Suprapubic skin (tissue), 4 donors: ENCODE measurements at regions not wholly inside any gene's neighbourhood (a gene's known extent, or its start where the extent isn't known, plus 50 kb on each side); places are given as distances from the start of the nearest gene placed in this dataset.

ENCODE experiments used
- CTCF ChIP-seq, 2 donors: fragments of 200-600 bp in 1 of 2; fragments of 450-650 bp in 1 of 2; sonication (generic) in 1 of 2; IDR thresholded peaks; one replicate each; pipeline ENCODE4 v1.5.1; 2016 to 2019; ENCODE audit warnings: antibody characterized with exemption in 2 of 2, mild to moderate bottlenecking in 1 of 2, moderate library complexity in 1 of 2
- EP300 ChIP-seq: sonication (generic); formaldehyde crosslinking; IDR thresholded peaks from one replicate; pipeline ENCODE4 v1.6.1; 2017; ENCODE audit warnings: antibody characterized with exemption
- POLR2A ChIP-seq, 2 donors: fragments of 450-650 bp; IDR thresholded peaks; one replicate each; pipeline ENCODE4 v1.6.1; 2017; ENCODE audit warnings: antibody characterized with exemption in 2 of 2, mild to moderate bottlenecking in 2 of 2, moderate library complexity in 2 of 2
- POLR2AphosphoS5 ChIP-seq, 3 donors: sonication (generic); formaldehyde crosslinking; IDR thresholded peaks; one replicate each; pipeline ENCODE4 v1.6.1; 2017; ENCODE audit warnings: antibody characterized with exemption in 3 of 3

GRCh38 chr16:64158941-64159588 lies 962.8 kb downstream of the CDH11 start:
- TF ChIP-seq POLR2AphosphoS5 (IDR thresholded peaks at IDR 0.05) (no peak), CTCF (IDR thresholded peaks at IDR 0.05) (no peak), EP300 (no peak), POLR2A (IDR thresholded peaks at IDR 0.05) (no peak)
